ENCODE measurements at regions not wholly inside any gene's neighbourhood (a gene's known extent, or its start where the extent isn't known, plus 50 kb on each side); places are given as distances from the start of the nearest gene placed in this dataset.
"Not testable (repeated sequence)": the region's sequence is repeated elsewhere in the genome, so short reads cannot be mapped to it uniquely, and the experiment has no call there.

GRCh38 chr4:186805020-186805820, 81.6 kb upstream of the FAT1 start:
- no peak overlapping the region for H3K27ac ChIP-seq
- no peaks in the 10 kb centered on the region for H3K27me3 ChIP-seq
- no peak for TF ChIP-seq CTCF (IDR thresholded peaks at IDR 0.05)

GRCh38 chr4:186805917-186806316, 82.3 kb upstream of the FAT1 start:
- H3K27me3 ChIP-seq; H3K9me3 ChIP-seq; H3K4me3 ChIP-seq (ENCODE audit: low read depth in 1 of 2, low read length in 1 of 2); H3K27ac ChIP-seq; H3K4me1 ChIP-seq (ENCODE audit: control insufficient read depth in 1 of 2, insufficient read depth in 1 of 2, low read depth in 1 of 2, low read length in 1 of 2); H3K36me3 ChIP-seq: not testable (repeated sequence)

More at GRCh38 chr4:186805020-186805820, 81.6 kb upstream of the FAT1 start:
- no peaks in the 10 kb centered on the region for H3K4me1 ChIP-seq (ENCODE audit: control insufficient read depth in 1 of 2, insufficient read depth in 1 of 2, low read depth in 1 of 2, low read length in 1 of 2)
- no peaks in the 10 kb centered on the region for H3K36me3 ChIP-seq
- no peak overlapping the region for H3K4me3 ChIP-seq (ENCODE audit: low read depth in 1 of 2, low read length in 1 of 2)
- no peaks in the 10 kb centered on the region for H3K9me3 ChIP-seq

- H3K36me3 ChIP-seq, result no peaks in the 10 kb centered on the region
- H3K27me3 ChIP-seq, result no peaks in the 10 kb centered on the region
- no peaks in the 10 kb centered on the region for H3K9me3 ChIP-seq
- H3K4me1 ChIP-seq (ENCODE audit: control insufficient read depth in 1 of 2, insufficient read depth in 1 of 2, low read depth in 1 of 2, low read length in 1 of 2), result no peaks in the 10 kb centered on the region
- H3K27ac ChIP-seq, result no peak overlapping the region
- TF ChIP-seq CTCF (IDR thresholded peaks at IDR 0.05), result no peak
- no peak overlapping the region for H3K4me3 ChIP-seq (ENCODE audit: low read depth in 1 of 2, low read length in 1 of 2)
Measured at GRCh38 chr4:186806679-186807421, 83.2 kb upstream of the FAT1 start.

GRCh38 chr4:186807808-186808629, 84.4 kb upstream of the FAT1 start:
- H3K27ac ChIP-seq, result no peak overlapping the region
- H3K36me3 ChIP-seq, result no peaks in the 10 kb centered on the region
- no peak overlapping the region for H3K4me3 ChIP-seq (ENCODE audit: low read depth in 1 of 2, low read length in 1 of 2)
- no peaks in the 10 kb centered on the region for H3K27me3 ChIP-seq
- no peaks in the 10 kb centered on the region for H3K9me3 ChIP-seq
- no peaks in the 10 kb centered on the region for H3K4me1 ChIP-seq (ENCODE audit: control insufficient read depth in 1 of 2, insufficient read depth in 1 of 2, low read depth in 1 of 2, low read length in 1 of 2)
- TF ChIP-seq CTCF (IDR thresholded peaks at IDR 0.05), result no peak

GRCh38 chr4:186808630-186809018, 85.0 kb upstream of the FAT1 start:
- Histone ChIP-seq H3K27ac (no peak overlapping the region), H3K4me3 (ENCODE audit: low read depth in 1 of 2, low read length in 1 of 2) (no peak overlapping the region), H3K27me3 (no peaks in the 10 kb centered on the region), H3K9me3 (no peaks in the 10 kb centered on the region), H3K4me1 (ENCODE audit: control insufficient read depth in 1 of 2, insufficient read depth in 1 of 2, low read depth in 1 of 2, low read length in 1 of 2) (no peaks in the 10 kb centered on the region), H3K36me3 (no peaks in the 10 kb centered on the region)
- TF ChIP-seq CTCF (IDR thresholded peaks at IDR 0.05), result no peak

Data from neutrophil (primary cell).